Astrocyte of the cerebellum (primary cell): ENCODE measurements at regions not wholly inside any gene's neighbourhood (a gene's known extent, or its start where the extent isn't known, plus 50 kb on each side); places are given as distances from the start of the nearest gene placed in this dataset.

Source experiments
- DNase-seq: peaks from one replicate; pipeline ENCODE4 v3.0.0-alpha.2; 2011; ENCODE audit warnings: low read depth
- H3K4me3 ChIP-seq: 2 replicates; pipeline ENCODE4 v1.5.1; 2011; ENCODE audit warnings: mild to moderate bottlenecking, low read depth, low read length, moderate library complexity
- CTCF ChIP-seq: IDR thresholded peaks from 2 replicates; pipeline ENCODE4 v1.5.1; 2012; ENCODE audit warnings: low read length, low read depth, moderate library complexity, mild to moderate bottlenecking; ENCODE audit errors: missing control alignments
- in situ Hi-C: cut with HindIII; loops from 2 replicates; pipeline ENCODE4 v1.10.0; 2017; ENCODE audit warnings: low sequenced_read_pairs

GRCh38 chr10:128573986-128574385, 447.8 kb upstream of the MKI67 start:
- H3K4me3 ChIP-seq, result no peak overlapping the region
- DNase-seq, result no peak
- TF ChIP-seq CTCF, result no peak
- in situ Hi-C loops, result no loop called here

GRCh38 chr10:128574581-128575210, 448.5 kb upstream of the MKI67 start:
- no peak for TF ChIP-seq CTCF
- no peak overlapping the region for H3K4me3 ChIP-seq
- no peak for DNase-seq
- in situ Hi-C loops, result no loop called here

GRCh38 chr10:128575761-128576160, 449.5 kb upstream of the MKI67 start:
- TF ChIP-seq CTCF, result no peak
- DNase-seq, result no peak
- H3K4me3 ChIP-seq, result no peak overlapping the region
- in situ Hi-C loops, result no loop called here

- in situ Hi-C loops, result no loop called here
- no peak overlapping the region for H3K4me3 ChIP-seq
- no peak for TF ChIP-seq CTCF
- no peak for DNase-seq
Measured at GRCh38 chr10:128576336-128576735, 450.1 kb upstream of the MKI67 start.

GRCh38 chr10:128576943-128577670, 450.9 kb upstream of the MKI67 start:
- in situ Hi-C loops, result no loop called here
- DNase-seq, result no peak
- no peak overlapping the region for H3K4me3 ChIP-seq
- no peak for TF ChIP-seq CTCF

GRCh38 chr10:128577958-128578750, 451.9 kb upstream of the MKI67 start:
- in situ Hi-C loops, result no loop called here
- DNase-seq, result no peak
- H3K4me3 ChIP-seq, result no peak overlapping the region
- no peak for TF ChIP-seq CTCF
